IMR-90 (cell line): ENCODE measurements at regions not wholly inside any gene's neighbourhood (a gene's known extent, or its start where the extent isn't known, plus 50 kb on each side); places are given as distances from the start of the nearest gene placed in this dataset.

Experiments used
- ATAC-seq: fragments of 200-7000 bp; cut with Tn5 transposase; 2 replicates; pipeline ENCODE4 v1.9.1; 2020; ENCODE audit warnings: low read depth, mild to moderate bottlenecking, moderate library complexity
- BruUV-seq: library from RNA; stranded (reverse); fragments of 400-500 nt; replicated peaks from 2 replicates; lab custom pipeline; 2021; lab: Mats Ljungman, UMichigan
- CTCF ChIA-PET: fragments of 300-600 bp; formaldehyde crosslinking; extraction: SDS; loops from one replicate; lab custom pipeline; 2021; ENCODE audit warnings: antibody characterized with exemption; lab: Yijun Ruan, JAX
- POLR2A ChIA-PET: fragments of 300-600 bp; sonication (Branson Sonifier 250); formaldehyde crosslinking; loops from one replicate; lab custom pipeline; 2022; ENCODE audit warnings: antibody characterized with exemption; ENCODE audit not compliant: unreplicated experiment; lab: Charles Lee
- DNase-seq: peaks from one replicate; pipeline ENCODE4 v3.0.0; 2013
- H2AFZ ChIP-seq: replicated peaks from 2 replicates; pipeline ENCODE3; 2013; ENCODE audit warnings: low read length, mild to moderate bottlenecking; ENCODE audit not compliant: poor library complexity
- H2AK5ac ChIP-seq: 2 replicates; pipeline ENCODE4 v1.6.1; 2013; ENCODE audit warnings: low read depth, low read length, inconsistent platforms
- H2AK9ac ChIP-seq: replicated peaks from 2 replicates; pipeline ENCODE3; 2013; ENCODE audit warnings: mild to moderate bottlenecking, low read depth, low read length, moderate library complexity; ENCODE audit not compliant: poor library complexity
- H2BK120ac ChIP-seq: 2 replicates; pipeline ENCODE4 v1.6.1; 2013; ENCODE audit warnings: low read depth, low read length, inconsistent platforms
- H2BK15ac ChIP-seq: 3 replicates; pipeline ENCODE4 v1.6.1; 2013; ENCODE audit warnings: low read depth, low read length, inconsistent platforms
- H2BK20ac ChIP-seq: 2 replicates; pipeline ENCODE4 v1.6.1; 2013; ENCODE audit warnings: low read depth, mild to moderate bottlenecking, inconsistent platforms, low read length, moderate library complexity
- H2BK5ac ChIP-seq: 2 replicates; pipeline ENCODE4 v1.6.1; 2013; ENCODE audit warnings: mild to moderate bottlenecking, low read depth, low read length, inconsistent platforms; ENCODE audit not compliant: poor library complexity, severe bottlenecking
- H3K14ac ChIP-seq: replicated peaks from 2 replicates; pipeline ENCODE4 v1.6.1; 2013; ENCODE audit warnings: low read depth, low read length, inconsistent platforms
- H3K18ac ChIP-seq: 2 replicates; pipeline ENCODE4 v1.6.1; 2013; ENCODE audit warnings: low read depth, low read length, control low read depth
- H3K23ac ChIP-seq: 2 replicates; pipeline ENCODE4 v1.6.1; 2013; ENCODE audit warnings: low read depth, low read length, inconsistent platforms
- H3K27ac ChIP-seq: 2 replicates; pipeline ENCODE4 v1.5.1; 2013; ENCODE audit warnings: mild to moderate bottlenecking, control low read depth, low read length; ENCODE audit not compliant: insufficient read depth
- H3K27me3 ChIP-seq: 2 replicates; pipeline ENCODE4 v1.6.1; 2013; ENCODE audit warnings: low read length; ENCODE audit not compliant: control insufficient read depth, insufficient read depth
- H3K36me3 ChIP-seq: 2 replicates; pipeline ENCODE4 v1.6.1; 2013; ENCODE audit warnings: low read length, mixed read lengths; ENCODE audit not compliant: control insufficient read depth, insufficient read depth
- H3K4ac ChIP-seq: 2 replicates; pipeline ENCODE4 v1.6.1; 2013; ENCODE audit warnings: low read depth, low read length, inconsistent platforms
- H3K4me1 ChIP-seq: 2 replicates; pipeline ENCODE4 v1.6.1; 2013; ENCODE audit warnings: low read length, mixed read lengths; ENCODE audit not compliant: control insufficient read depth, insufficient read depth
- H3K4me2 ChIP-seq: 2 replicates; pipeline ENCODE4 v1.6.1; 2013; ENCODE audit warnings: low read depth, mild to moderate bottlenecking, control low read depth, low read length, moderate library complexity
- H3K4me3 ChIP-seq: 2 replicates; pipeline ENCODE4 v1.5.1; 2013; ENCODE audit warnings: low read depth, mild to moderate bottlenecking, control low read depth, low read length, moderate library complexity; ENCODE audit not compliant: insufficient read depth
- H3K56ac ChIP-seq: 2 replicates; pipeline ENCODE4 v1.6.1; 2013; ENCODE audit warnings: low read length, inconsistent platforms; ENCODE audit not compliant: insufficient read depth; ENCODE audit errors: extremely low read depth
- H3K79me1 ChIP-seq, 2 experiments: 2 replicates each; pipeline ENCODE4 v1.6.1; 2013; ENCODE audit warnings: low read length in 2 of 2, inconsistent platforms in 1 of 2, low read depth in 1 of 2
- H3K9ac ChIP-seq: 2 replicates; pipeline ENCODE4 v1.6.1; 2013; ENCODE audit warnings: low read depth, low read length, control low read depth
- H3K9me1 ChIP-seq: 2 replicates; pipeline ENCODE4 v1.6.1; 2013; ENCODE audit warnings: low read length, inconsistent platforms; ENCODE audit not compliant: insufficient read depth
- H3K9me3 ChIP-seq: 2 replicates; pipeline ENCODE4 v1.6.1; 2013; ENCODE audit warnings: low read length; ENCODE audit not compliant: control insufficient read depth, insufficient read depth
- H4K20me1 ChIP-seq: 2 replicates; pipeline ENCODE4 v1.6.1; 2013; ENCODE audit warnings: low read length, inconsistent platforms; ENCODE audit not compliant: insufficient read depth
- H4K5ac ChIP-seq: 2 replicates; pipeline ENCODE4 v1.6.1; 2013; ENCODE audit warnings: mild to moderate bottlenecking, low read depth, low read length, control low read depth
- H4K8ac ChIP-seq, 2 experiments: 2 replicates each; pipeline ENCODE4 v1.6.1; 2013; ENCODE audit warnings: low read depth in 2 of 2, low read length in 2 of 2, control low read depth in 1 of 2, inconsistent platforms in 1 of 2
- H4K91ac ChIP-seq: 2 replicates; pipeline ENCODE4 v1.6.1; 2013; ENCODE audit warnings: low read depth, low read length, inconsistent platforms; ENCODE audit not compliant: insufficient read depth
- BHLHE40 ChIP-seq: fragments of 150-350 bp; IDR thresholded peaks from 2 replicates; pipeline ENCODE4 v1.6.1; 2016; ENCODE audit warnings: mild to moderate bottlenecking, low read depth, low read length
- WGBS, 2 experiments: methylation state at CpG; one replicate each; pipeline versions ENCODE4 v1.1.5 to v1.1.7; 2013; ENCODE audit warnings: missing lambda C conversion rate in 2 of 2; ENCODE audit not compliant: insufficient read length in 1 of 2; ENCODE audit errors: extremely low coverage in 2 of 2; 5-methylcytosine and 5-hydroxymethylcytosine counted together
- dilution Hi-C: fragments of 300-500 bp; cut with HindIII; formaldehyde crosslinking; loops from one replicate; pipeline ENCODE4 v1.14.3; 2018; ENCODE audit warnings: low sequenced_read_pairs; ENCODE audit not compliant: unreplicated experiment
- in situ Hi-C: fragments of 300-500 bp; cut with MboI; formaldehyde crosslinking; loops from 3 replicates; pipeline ENCODE4 v1.14.3; 2019; ENCODE audit warnings: low sequenced_read_pairs, inconsistent platforms, mixed read lengths
- intact Hi-C: fragments of 100-400 bp; cut with micrococcal nuclease; formaldehyde crosslinking; loops from 2 replicates; pipeline ENCODE4 v1.10.0; 2022

DNA sequence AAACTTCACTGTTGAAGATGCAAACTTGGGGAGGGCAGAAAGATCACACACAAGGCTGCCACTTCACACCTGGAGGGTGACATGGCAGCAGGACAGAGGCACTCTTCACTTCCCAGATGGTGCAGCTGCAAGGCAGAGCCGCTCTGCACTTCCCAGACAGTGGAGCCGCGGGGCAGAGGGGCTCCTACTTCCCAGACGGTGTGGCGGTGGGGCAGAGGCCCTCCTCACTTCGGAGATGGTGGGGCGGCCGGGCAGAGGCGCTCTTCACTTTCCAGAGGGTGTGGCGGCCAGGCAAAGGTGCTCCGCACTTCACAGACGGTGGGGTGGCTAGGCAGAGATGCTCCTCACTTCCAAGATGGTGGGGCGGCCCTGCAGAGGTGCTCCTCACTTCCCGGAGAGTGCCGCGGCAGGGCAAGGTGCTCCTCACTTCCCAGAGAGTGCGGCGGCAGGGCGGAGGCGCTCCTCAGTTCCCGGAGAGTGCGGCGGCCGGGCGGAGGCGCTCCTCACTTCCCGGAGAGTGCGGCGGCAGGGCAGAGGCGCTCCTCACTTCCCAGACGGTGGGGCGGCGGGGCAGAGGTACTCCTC lies 58.3 kb upstream of the PPP1R9A start:
- no peak overlapping the region for H4K5ac ChIP-seq
- no TSS peak for BruUV-seq

More for the DNA sequence above, 58.3 kb upstream of the PPP1R9A start:
- Histone ChIP-seq H3K27me3 (no peaks in the 10 kb centered on the region), H2BK20ac (no peak overlapping the region), H3K27ac (no peak overlapping the region), H2BK15ac (no peak overlapping the region), H3K23ac (no peak overlapping the region), H3K56ac (no peak overlapping the region), H2AFZ (no peak overlapping the region), H3K18ac (no peak overlapping the region), H3K36me3 (no peaks in the 10 kb centered on the region), H2BK5ac (no peak overlapping the region), H3K9me3 (0 out of 2 replicates have a peak, but pooled peaks cover 3% of the 10 kb centered on the region), H3K4ac (no peak overlapping the region), H2BK120ac (no peak overlapping the region), H3K14ac (no peak overlapping the region), H3K4me1 (no peaks in the 10 kb centered on the region), H3K4me3 (no peak overlapping the region), H2AK9ac (no peak overlapping the region), H3K9me1 (no peaks in the 10 kb centered on the region), H3K9ac (no peak overlapping the region), H2AK5ac (no peak overlapping the region), H4K8ac (no peak overlapping the region), H3K4me2 (no peak overlapping the region), H3K79me1 (no peaks in the 10 kb centered on the region), H4K91ac (no peak overlapping the region), H4K20me1 (no peaks in the 10 kb centered on the region)
- in situ Hi-C loops (no loop called here), dilution Hi-C loops (no loop called here), intact Hi-C loops (no loop called here)
- ATAC-seq = no peak
- DNase-seq = no peak
- no peak for TF ChIP-seq BHLHE40
- CTCF ChIA-PET = no interaction called here
- POLR2A ChIA-PET = no interaction called here
- 61% methylated on average over 11 of the region's 33 CpGs; no CpG with 5 or more reads in 1 of the 2 experiments for WGBS, 2 experiments
